SU-DHL-6 (cell line): ENCODE measurements at regions not wholly inside any gene's neighbourhood (a gene's known extent, or its start where the extent isn't known, plus 50 kb on each side); places are given as distances from the start of the nearest gene placed in this dataset.
"Not testable (repeated sequence)": the region's sequence is repeated elsewhere in the genome, so short reads cannot be mapped to it uniquely, and the experiment has no call there.

Experiments
- H2AFZ ChIP-seq: fragments of 200-600 bp; sonication (generic); 2 replicates; pipeline ENCODE4 v1.6.1; 2014; ENCODE audit warnings: low read depth, mild to moderate bottlenecking, moderate library complexity, mixed read lengths, antibody characterized with exemption, low read length; ENCODE audit not compliant: severe bottlenecking
- H3F3A ChIP-seq: fragments of 200-600 bp; shearing (Covaris generic); 2 replicates; pipeline ENCODE4 v1.6.0; 2016; ENCODE audit warnings: antibody characterized with exemption, mild to moderate bottlenecking; ENCODE audit not compliant: insufficient read depth
- H3K27ac ChIP-seq: fragments of 200-600 bp; sonication (generic); 2 replicates; pipeline ENCODE4 v1.5.1; 2016; ENCODE audit warnings: low read depth, mild to moderate bottlenecking, low read length, moderate library complexity, mixed read lengths
- H3K27me3 ChIP-seq: fragments of 200-600 bp; sonication (generic), shearing (Covaris generic); 2 replicates; pipeline ENCODE4 v1.6.0; 2014; ENCODE audit warnings: mild to moderate bottlenecking, low read length
- H3K36me3 ChIP-seq: fragments of 200-600 bp; sonication (generic); 2 replicates; pipeline ENCODE4 v1.6.1; 2014; ENCODE audit warnings: mild to moderate bottlenecking, low read length, mixed read lengths
- H3K4me2 ChIP-seq: fragments of 300-600, 200-600 bp; shearing (Covaris generic), sonication (generic); 2 replicates; pipeline ENCODE4 v1.6.0; 2014; ENCODE audit warnings: low read length, low read depth, mild to moderate bottlenecking; ENCODE audit not compliant: poor library complexity, severe bottlenecking
- H3K4me3 ChIP-seq: fragments of 200-600 bp; sonication (generic); 2 replicates; pipeline ENCODE4 v1.5.1; 2014; ENCODE audit warnings: antibody characterized with exemption, low read length, mild to moderate bottlenecking, mixed read lengths; ENCODE audit not compliant: insufficient read depth, poor library complexity, severe bottlenecking
- H3K79me2 ChIP-seq: fragments of 200-600 bp; sonication (generic); 2 replicates; pipeline ENCODE4 v1.6.1; 2014; ENCODE audit warnings: mild to moderate bottlenecking, low read length, moderate library complexity; ENCODE audit not compliant: insufficient read depth
- H3K9ac ChIP-seq: fragments of 200-600 bp; sonication (generic); 2 replicates; pipeline ENCODE4 v1.7.0; 2014; ENCODE audit warnings: mild to moderate bottlenecking, low read length
- H3K9me2 ChIP-seq: fragments of 200-600 bp; sonication (generic); replicated peaks from 2 replicates; pipeline ENCODE4 v1.6.1; 2014; ENCODE audit warnings: low read length; ENCODE audit not compliant: insufficient read depth
- H3K9me3 ChIP-seq: fragments of 200-600 bp; sonication (generic); 2 replicates; pipeline ENCODE4 v1.6.1; 2014; ENCODE audit warnings: low read length, mixed read lengths; ENCODE audit not compliant: insufficient read depth
- H4K20me1 ChIP-seq: fragments of 200-600 bp; sonication (generic); 2 replicates; pipeline ENCODE4 v1.6.1; 2014; ENCODE audit warnings: low read depth, mild to moderate bottlenecking, antibody characterized with exemption, low read length, moderate library complexity, mixed read lengths
- EZH2phosphoT487 ChIP-seq: fragments of 200-600 bp; sonication (generic), shearing (Covaris generic); conservative IDR thresholded peaks from 2 replicates; pipeline ENCODE4 v1.6.1; 2018; ENCODE audit warnings: mild to moderate bottlenecking, antibody characterized with exemption, low read length, moderate library complexity, mixed read lengths
- TF ChIP-seq, protein P1 (sequence below): fragments of 200-600 bp; sonication (generic); IDR thresholded peaks from one replicate; pipeline ENCODE4 v1.5.1; 2017; ENCODE audit warnings: antibody characterized with exemption, mild to moderate bottlenecking, low read length, moderate library complexity; ENCODE audit not compliant: insufficient read depth, poor library complexity, severe bottlenecking

DNA sequence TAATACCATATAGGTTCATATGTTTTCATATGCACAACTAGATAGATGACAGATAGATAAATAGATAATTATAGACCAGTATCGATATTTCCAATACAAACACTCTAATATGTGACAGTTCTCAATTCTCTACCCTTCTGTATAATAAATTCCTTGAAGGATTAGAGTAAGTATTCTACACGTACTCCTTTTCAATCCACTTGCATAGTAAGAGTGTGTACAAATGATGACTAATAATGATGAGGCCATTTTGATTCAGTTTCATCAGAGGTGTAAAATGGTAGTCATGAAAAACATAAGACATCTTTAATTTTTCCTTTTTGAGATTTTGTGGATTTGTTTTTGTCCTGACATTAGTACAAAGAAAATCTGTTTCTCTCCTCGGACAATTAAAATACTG is 188.3 kb upstream of the WSB1 start:
- Histone ChIP-seq H3K9ac (no peak overlapping the region), H3F3A (no peaks in the 10 kb centered on the region), H3K27ac (no peak overlapping the region), H3K4me3 (no peak overlapping the region), H3K9me2 (no peaks in the 10 kb centered on the region), H3K79me2 (no peaks in the 10 kb centered on the region), H3K27me3 (no peaks in the 10 kb centered on the region), H2AFZ (no peak overlapping the region), H3K36me3 (no peaks in the 10 kb centered on the region), H3K9me3 (no peaks in the 10 kb centered on the region), H4K20me1 (no peaks in the 10 kb centered on the region), H3K4me2 (no peak overlapping the region)
- no peak for TF ChIP-seq EZH2phosphoT487
- TF ChIP-seq, protein P1, sequence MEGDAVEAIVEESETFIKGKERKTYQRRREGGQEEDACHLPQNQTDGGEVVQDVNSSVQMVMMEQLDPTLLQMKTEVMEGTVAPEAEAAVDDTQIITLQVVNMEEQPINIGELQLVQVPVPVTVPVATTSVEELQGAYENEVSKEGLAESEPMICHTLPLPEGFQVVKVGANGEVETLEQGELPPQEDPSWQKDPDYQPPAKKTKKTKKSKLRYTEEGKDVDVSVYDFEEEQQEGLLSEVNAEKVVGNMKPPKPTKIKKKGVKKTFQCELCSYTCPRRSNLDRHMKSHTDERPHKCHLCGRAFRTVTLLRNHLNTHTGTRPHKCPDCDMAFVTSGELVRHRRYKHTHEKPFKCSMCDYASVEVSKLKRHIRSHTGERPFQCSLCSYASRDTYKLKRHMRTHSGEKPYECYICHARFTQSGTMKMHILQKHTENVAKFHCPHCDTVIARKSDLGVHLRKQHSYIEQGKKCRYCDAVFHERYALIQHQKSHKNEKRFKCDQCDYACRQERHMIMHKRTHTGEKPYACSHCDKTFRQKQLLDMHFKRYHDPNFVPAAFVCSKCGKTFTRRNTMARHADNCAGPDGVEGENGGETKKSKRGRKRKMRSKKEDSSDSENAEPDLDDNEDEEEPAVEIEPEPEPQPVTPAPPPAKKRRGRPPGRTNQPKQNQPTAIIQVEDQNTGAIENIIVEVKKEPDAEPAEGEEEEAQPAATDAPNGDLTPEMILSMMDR = no peak

DNA sequence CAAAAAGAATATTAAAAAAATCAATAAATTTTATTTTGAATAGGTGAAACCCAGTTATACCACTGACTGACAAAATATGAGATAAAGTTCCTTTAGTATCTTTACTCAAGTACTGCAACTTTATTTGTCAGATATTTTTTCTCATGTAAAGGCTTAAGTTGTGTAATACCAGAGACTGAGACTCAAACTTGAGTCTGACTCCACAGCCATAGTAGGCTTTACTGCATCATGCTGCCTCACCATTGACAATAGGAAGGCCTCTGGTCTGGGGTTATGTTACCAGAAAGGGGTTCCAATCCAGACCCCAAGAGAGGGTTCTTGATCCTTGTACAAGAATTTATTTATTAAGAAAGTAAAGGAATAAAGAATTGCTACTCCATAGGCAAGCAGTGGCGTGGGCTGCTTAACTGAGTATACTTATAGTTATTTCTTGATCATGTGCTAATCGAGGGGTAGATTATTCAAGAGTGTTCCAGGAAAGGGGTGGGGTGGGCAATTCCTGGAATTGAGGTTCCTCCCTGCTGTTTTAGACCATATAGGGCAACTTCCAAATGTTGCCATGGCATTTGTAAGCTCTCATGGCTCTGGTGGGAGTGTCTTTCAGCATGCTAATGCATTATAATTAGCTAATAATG is 187.4 kb upstream of the WSB1 start:
- H2AFZ ChIP-seq = no peak overlapping the region
- H3K9me3 ChIP-seq = no peaks in the 10 kb centered on the region
- no peaks in the 10 kb centered on the region for H3K36me3 ChIP-seq
- H3K9ac ChIP-seq = no peak overlapping the region
- H3K27ac ChIP-seq = no peak overlapping the region
- no peaks in the 10 kb centered on the region for H4K20me1 ChIP-seq
- no peaks in the 10 kb centered on the region for H3K27me3 ChIP-seq
- H3K79me2 ChIP-seq = no peaks in the 10 kb centered on the region
- H3K9me2 ChIP-seq = no peaks in the 10 kb centered on the region
- no peak overlapping the region for H3K4me3 ChIP-seq
- TF ChIP-seq EZH2phosphoT487 = no peak
- TF ChIP-seq, protein P1 = no peak
- no peak overlapping the region for H3K4me2 ChIP-seq
- H3F3A ChIP-seq = no peaks in the 10 kb centered on the region

- no peaks in the 10 kb centered on the region for H3F3A ChIP-seq
- no peaks in the 10 kb centered on the region for H3K27me3 ChIP-seq
- no peaks in the 10 kb centered on the region for H3K79me2 ChIP-seq
- H2AFZ ChIP-seq = no peak overlapping the region
- H3K9me3 ChIP-seq = no peaks in the 10 kb centered on the region
- TF ChIP-seq, protein P1 = no peak
- TF ChIP-seq EZH2phosphoT487 = no peak
- no peak overlapping the region for H3K27ac ChIP-seq
- no peaks in the 10 kb centered on the region for H4K20me1 ChIP-seq
- H3K9me2 ChIP-seq = no peaks in the 10 kb centered on the region
- H3K4me2 ChIP-seq = no peak overlapping the region
- H3K36me3 ChIP-seq = no peaks in the 10 kb centered on the region
- no peak overlapping the region for H3K9ac ChIP-seq
- H3K4me3 ChIP-seq = no peak overlapping the region
These were observed 186.9 kb upstream of the WSB1 start for GRCh38 chr17:27106982-27107360.

- not testable (repeated sequence) for H3K79me2 ChIP-seq, H3F3A ChIP-seq, H3K36me3 ChIP-seq, H4K20me1 ChIP-seq, H3K4me2 ChIP-seq, H3K27me3 ChIP-seq, H3K4me3 ChIP-seq, H3K27ac ChIP-seq, H2AFZ ChIP-seq, H3K9me2 ChIP-seq, H3K9ac ChIP-seq, H3K9me3 ChIP-seq
These were observed 186.3 kb upstream of the WSB1 start for GRCh38 chr17:27107386-27108328.
